WTC11 (cell line): ENCODE measurements at regions not wholly inside any gene's neighbourhood (a gene's known extent, or its start where the extent isn't known, plus 50 kb on each side); places are given as distances from the start of the nearest gene placed in this dataset.

Experiments used
- NR2C2 ChIP-seq: sonication (generic); formaldehyde crosslinking; IDR thresholded peaks from 2 replicates; pipeline ENCODE4 v1.8.0; 2022; ENCODE audit warnings: mild to moderate bottlenecking, missing genetic modification reagents
- PRRX2 ChIP-seq: fragments of 250-450 bp; sonication (Bioruptor Pico); IDR thresholded peaks from 2 replicates; pipeline ENCODE4 v1.8.0; 2021; ENCODE audit warnings: mild to moderate bottlenecking
- TF ChIP-seq, protein P1 (sequence below): fragments of 200-600 bp; IDR thresholded peaks from 2 replicates; pipeline ENCODE4 v1.8.0; 2022; ENCODE audit warnings: antibody characterized with exemption

DNA sequence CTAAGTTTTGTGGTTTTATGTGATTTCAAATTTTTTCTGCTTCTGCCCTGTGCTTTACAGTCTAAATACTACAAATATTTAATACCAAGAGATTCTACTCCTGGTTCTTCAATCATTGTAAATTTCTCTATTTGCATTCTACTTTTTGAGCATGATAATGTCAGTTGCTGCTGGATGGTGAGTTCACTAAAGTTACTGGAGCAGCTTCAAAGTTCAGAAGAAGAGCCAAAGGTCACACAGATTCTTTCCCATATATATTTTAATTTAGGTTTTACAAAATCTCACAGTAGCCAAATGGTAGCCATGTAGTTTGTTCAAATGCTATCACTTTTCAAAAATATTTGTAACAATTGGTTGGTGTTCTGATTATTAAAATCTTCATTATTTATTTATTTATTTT is 378.7 kb downstream of the TMEM232 start:
- TF ChIP-seq NR2C2 (CRISPR knock-in tag) (no peak), PRRX2 (no peak)
- TF ChIP-seq, protein P1, sequence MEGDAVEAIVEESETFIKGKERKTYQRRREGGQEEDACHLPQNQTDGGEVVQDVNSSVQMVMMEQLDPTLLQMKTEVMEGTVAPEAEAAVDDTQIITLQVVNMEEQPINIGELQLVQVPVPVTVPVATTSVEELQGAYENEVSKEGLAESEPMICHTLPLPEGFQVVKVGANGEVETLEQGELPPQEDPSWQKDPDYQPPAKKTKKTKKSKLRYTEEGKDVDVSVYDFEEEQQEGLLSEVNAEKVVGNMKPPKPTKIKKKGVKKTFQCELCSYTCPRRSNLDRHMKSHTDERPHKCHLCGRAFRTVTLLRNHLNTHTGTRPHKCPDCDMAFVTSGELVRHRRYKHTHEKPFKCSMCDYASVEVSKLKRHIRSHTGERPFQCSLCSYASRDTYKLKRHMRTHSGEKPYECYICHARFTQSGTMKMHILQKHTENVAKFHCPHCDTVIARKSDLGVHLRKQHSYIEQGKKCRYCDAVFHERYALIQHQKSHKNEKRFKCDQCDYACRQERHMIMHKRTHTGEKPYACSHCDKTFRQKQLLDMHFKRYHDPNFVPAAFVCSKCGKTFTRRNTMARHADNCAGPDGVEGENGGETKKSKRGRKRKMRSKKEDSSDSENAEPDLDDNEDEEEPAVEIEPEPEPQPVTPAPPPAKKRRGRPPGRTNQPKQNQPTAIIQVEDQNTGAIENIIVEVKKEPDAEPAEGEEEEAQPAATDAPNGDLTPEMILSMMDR = no peak
